WTC11 (cell line): ENCODE measurements at regions not wholly inside any gene's neighbourhood (a gene's known extent, or its start where the extent isn't known, plus 50 kb on each side); places are given as distances from the start of the nearest gene placed in this dataset.
"Not testable (repeated sequence)": the region's sequence is repeated elsewhere in the genome, so short reads cannot be mapped to it uniquely, and the experiment has no call there.

ENCODE experiments used
- ATAC-seq: fragments of 200-7000 bp; cut with Tn5 transposase; 2 replicates; pipeline ENCODE4 v1.10.0; 2021; ENCODE audit warnings: mild to moderate bottlenecking, moderate library complexity
- CTCF ChIA-PET: fragments of 300-600 bp; sonication (Branson Sonifier 250); formaldehyde crosslinking; loops from one replicate; lab custom pipeline; 2021; ENCODE audit warnings: antibody characterized with exemption; lab: Charles Lee
- POLR2A ChIA-PET: fragments of 350-600 bp; sonication (Branson Sonifier 250); formaldehyde crosslinking; loops from one replicate; lab custom pipeline; 2021; ENCODE audit warnings: antibody characterized with exemption; lab: Charles Lee
- DNase-seq: peaks from one replicate; pipeline ENCODE4 v3.0.0; 2021; ENCODE audit warnings: low spot score
- H3K27ac Mint-ChIP-seq: 2 replicates; pipeline ENCODE4 v1.8.0; 2021; ENCODE audit warnings: mixed read lengths
- H3K27me3 Mint-ChIP-seq: 2 replicates; pipeline ENCODE4 v1.8.0; 2021; ENCODE audit warnings: low read depth, mild to moderate bottlenecking, moderate library complexity, mixed read lengths
- H3K36me3 Mint-ChIP-seq: 2 replicates; pipeline ENCODE4 v1.8.0; 2021; ENCODE audit warnings: mixed read lengths
- H3K4me1 Mint-ChIP-seq: 2 replicates; pipeline ENCODE4 v1.8.0; 2022; ENCODE audit warnings: mixed read lengths
- H3K4me3 Mint-ChIP-seq: 2 replicates; pipeline ENCODE4 v1.8.0; 2021; ENCODE audit warnings: mild to moderate bottlenecking, moderate library complexity, mixed read lengths
- H3K9me3 Mint-ChIP-seq: 2 replicates; pipeline ENCODE4 v1.8.0; 2021; ENCODE audit warnings: mixed read lengths
- ETV6 ChIP-seq: sonication (generic); formaldehyde crosslinking; IDR thresholded peaks from 2 replicates; pipeline ENCODE4 v1.8.1; 2022; ENCODE audit warnings: mild to moderate bottlenecking, missing genetic modification reagents
- HMGA2 ChIP-seq: fragments of 250-450 bp; sonication (Bioruptor Pico); IDR thresholded peaks from 2 replicates; pipeline ENCODE4 v1.4.0; 2021; ENCODE audit warnings: mild to moderate bottlenecking, moderate library complexity
- IRF2 ChIP-seq: sonication (generic); formaldehyde crosslinking; IDR thresholded peaks from 2 replicates; pipeline ENCODE4 v1.8.0; 2022; ENCODE audit warnings: low read depth, missing genetic modification reagents, borderline replicate concordance
- MYBL2 ChIP-seq: sonication (generic); formaldehyde crosslinking; IDR thresholded peaks from 2 replicates; pipeline ENCODE4 v1.8.1; 2023; ENCODE audit warnings: mild to moderate bottlenecking, moderate library complexity, missing genetic modification reagents
- NFE2L1 ChIP-seq: sonication (generic); formaldehyde crosslinking; IDR thresholded peaks from 2 replicates; pipeline ENCODE4 v1.8.1; 2023; ENCODE audit warnings: missing genetic modification reagents
- NR1H2 ChIP-seq: sonication (generic); formaldehyde crosslinking; IDR thresholded peaks from 2 replicates; pipeline ENCODE4 v1.9.0; 2021; ENCODE audit warnings: mild to moderate bottlenecking, moderate library complexity, missing genetic modification reagents
- TF ChIP-seq, protein P1 (sequence below): sonication (generic); formaldehyde crosslinking; IDR thresholded peaks from 2 replicates; pipeline ENCODE4 v1.8.1; 2023; ENCODE audit warnings: mild to moderate bottlenecking, missing genetic modification reagents, moderate library complexity
- TF ChIP-seq, protein P2 (sequence below): sonication (generic); formaldehyde crosslinking; IDR thresholded peaks from 2 replicates; pipeline ENCODE4 v1.8.1; 2023; ENCODE audit warnings: mild to moderate bottlenecking, missing genetic modification reagents, moderate library complexity
- TF ChIP-seq, protein P3 (sequence below): fragments of 250-450 bp; sonication (Bioruptor Pico); IDR thresholded peaks from 2 replicates; pipeline ENCODE4 v1.9.0; 2021; ENCODE audit warnings: mild to moderate bottlenecking
- TF ChIP-seq, protein P4 (sequence below): sonication (generic); formaldehyde crosslinking; IDR thresholded peaks from 2 replicates; pipeline ENCODE4 v1.8.1; 2023; ENCODE audit warnings: mild to moderate bottlenecking, missing genetic modification reagents, borderline replicate concordance
- TF ChIP-seq, protein P5 (sequence below): sonication (generic); formaldehyde crosslinking; IDR thresholded peaks from 2 replicates; pipeline ENCODE4 v1.8.1; 2022; ENCODE audit warnings: low read depth, mild to moderate bottlenecking, moderate library complexity, missing genetic modification reagents, borderline replicate concordance
- TF ChIP-seq, protein P6 (sequence below): sonication (generic); formaldehyde crosslinking; conservative IDR thresholded peaks from 2 replicates; pipeline ENCODE4 v1.8.1; 2022; ENCODE audit warnings: mild to moderate bottlenecking, missing genetic modification reagents

DNA sequence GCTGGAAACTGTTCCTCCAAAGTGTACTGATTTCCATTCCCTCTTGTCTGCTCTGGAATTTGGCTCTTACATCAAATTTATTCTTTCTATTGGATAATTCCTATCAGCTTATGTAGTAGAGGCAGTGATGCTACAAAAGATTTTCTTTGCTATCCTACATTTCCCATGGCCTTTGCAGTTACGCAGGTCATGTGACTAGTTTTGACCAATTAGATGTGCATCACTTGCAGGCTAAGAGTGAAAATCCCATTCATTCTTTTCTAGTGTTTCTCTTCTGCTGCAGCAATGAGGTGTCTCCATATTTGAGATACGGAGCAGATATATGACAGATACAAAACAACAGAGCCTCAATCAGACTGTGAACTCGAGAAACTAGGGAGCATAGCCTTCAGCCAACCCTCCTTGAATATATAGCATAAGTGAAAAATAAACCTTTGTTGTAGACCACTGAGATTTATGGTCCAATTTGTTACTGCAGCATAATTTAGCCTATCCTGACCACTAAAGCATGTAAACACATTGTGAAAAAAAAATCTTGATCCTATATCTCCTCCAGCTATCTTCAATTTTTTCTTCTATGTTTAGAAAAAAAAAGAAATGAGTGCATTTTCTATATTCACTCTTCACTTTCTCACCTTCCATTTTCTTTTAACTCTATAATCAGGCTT is 102.0 kb downstream of the HNMT start:
- CTCF ChIA-PET = no interaction called here
- no peak overlapping the region for H3K27ac Mint-ChIP-seq

DNA sequence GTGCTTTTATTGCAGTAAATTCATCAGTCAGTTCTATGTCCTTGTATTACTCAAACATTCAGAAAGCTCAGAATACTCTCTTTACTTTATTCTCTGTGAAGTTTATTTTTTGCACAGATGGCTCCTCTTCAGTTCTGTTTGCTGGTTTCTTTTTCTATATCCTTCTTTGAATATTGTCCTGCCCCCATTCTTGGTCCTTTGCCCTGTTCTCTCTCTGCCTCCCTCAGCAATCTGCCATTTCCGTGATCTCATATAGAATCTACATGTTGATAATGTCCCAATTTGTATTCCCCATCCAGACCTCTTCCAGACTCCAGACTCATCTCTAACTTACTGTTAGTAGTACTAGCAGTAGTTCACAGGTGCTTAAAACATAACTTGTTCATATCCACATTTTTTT is 102.6 kb downstream of the HNMT start:
- ChIA-PET CTCF (no interaction called here), POLR2A (no interaction called here)
- H3K4me1 Mint-ChIP-seq = peaks cover under 1% of the 10 kb centered on the region

More for the DNA sequence above, 102.0 kb downstream of the HNMT start:
- TF ChIP-seq, protein P1, sequence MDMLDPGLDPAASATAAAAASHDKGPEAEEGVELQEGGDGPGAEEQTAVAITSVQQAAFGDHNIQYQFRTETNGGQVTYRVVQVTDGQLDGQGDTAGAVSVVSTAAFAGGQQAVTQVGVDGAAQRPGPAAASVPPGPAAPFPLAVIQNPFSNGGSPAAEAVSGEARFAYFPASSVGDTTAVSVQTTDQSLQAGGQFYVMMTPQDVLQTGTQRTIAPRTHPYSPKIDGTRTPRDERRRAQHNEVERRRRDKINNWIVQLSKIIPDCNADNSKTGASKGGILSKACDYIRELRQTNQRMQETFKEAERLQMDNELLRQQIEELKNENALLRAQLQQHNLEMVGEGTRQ (CRISPR knock-in tag) = peak; percentile 62
- no peak for TF ChIP-seq ETV6 (CRISPR knock-in tag)
- Mint-ChIP-seq H3K9me3 (no peaks in the 10 kb centered on the region), H3K4me1 (no peaks in the 10 kb centered on the region), H3K4me3 (no peak overlapping the region), H3K27me3 (peaks cover 9% of the 10 kb centered on the region), H3K36me3 (no peaks in the 10 kb centered on the region)
- ATAC-seq = no peak
- no peak for DNase-seq
- POLR2A ChIA-PET = no interaction called here

DNA sequence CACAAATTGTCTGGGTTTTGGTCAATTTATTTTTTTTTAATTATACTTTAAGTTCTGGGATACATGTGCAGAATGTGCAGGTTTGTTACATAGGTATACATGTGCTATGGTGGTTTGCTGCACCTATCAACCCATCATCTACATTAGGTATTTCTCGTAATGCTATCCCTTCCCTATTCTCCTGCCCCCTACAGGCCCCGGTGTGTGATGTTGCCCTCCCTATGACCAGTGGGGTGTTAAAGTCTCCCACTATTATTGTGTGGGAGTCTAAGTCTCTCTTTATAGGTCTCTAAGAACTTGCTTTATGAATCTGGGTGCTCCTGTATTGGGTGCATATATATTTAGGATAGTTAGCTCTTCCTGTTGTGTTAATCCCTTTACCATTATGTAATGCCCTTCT is 104.4 kb downstream of the HNMT start:
- ATAC-seq = peak; percentile 85
- CTCF ChIA-PET, H3K27ac Mint-ChIP-seq: not testable (repeated sequence)

More for the DNA sequence above, 102.6 kb downstream of the HNMT start:
- TF ChIP-seq NR1H2 (CRISPR knock-in tag) (no peak), IRF2 (CRISPR knock-in tag) (no peak), NFE2L1 (CRISPR knock-in tag) (no peak), HMGA2 (CRISPR knock-in tag) (no peak), MYBL2 (no peak)
- TF ChIP-seq, protein P2, sequence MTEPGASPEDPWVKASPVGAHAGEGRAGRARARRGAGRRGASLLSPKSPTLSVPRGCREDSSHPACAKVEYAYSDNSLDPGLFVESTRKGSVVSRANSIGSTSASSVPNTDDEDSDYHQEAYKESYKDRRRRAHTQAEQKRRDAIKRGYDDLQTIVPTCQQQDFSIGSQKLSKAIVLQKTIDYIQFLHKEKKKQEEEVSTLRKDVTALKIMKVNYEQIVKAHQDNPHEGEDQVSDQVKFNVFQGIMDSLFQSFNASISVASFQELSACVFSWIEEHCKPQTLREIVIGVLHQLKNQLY (CRISPR knock-in tag) = no peak
- TF ChIP-seq, protein P3, sequence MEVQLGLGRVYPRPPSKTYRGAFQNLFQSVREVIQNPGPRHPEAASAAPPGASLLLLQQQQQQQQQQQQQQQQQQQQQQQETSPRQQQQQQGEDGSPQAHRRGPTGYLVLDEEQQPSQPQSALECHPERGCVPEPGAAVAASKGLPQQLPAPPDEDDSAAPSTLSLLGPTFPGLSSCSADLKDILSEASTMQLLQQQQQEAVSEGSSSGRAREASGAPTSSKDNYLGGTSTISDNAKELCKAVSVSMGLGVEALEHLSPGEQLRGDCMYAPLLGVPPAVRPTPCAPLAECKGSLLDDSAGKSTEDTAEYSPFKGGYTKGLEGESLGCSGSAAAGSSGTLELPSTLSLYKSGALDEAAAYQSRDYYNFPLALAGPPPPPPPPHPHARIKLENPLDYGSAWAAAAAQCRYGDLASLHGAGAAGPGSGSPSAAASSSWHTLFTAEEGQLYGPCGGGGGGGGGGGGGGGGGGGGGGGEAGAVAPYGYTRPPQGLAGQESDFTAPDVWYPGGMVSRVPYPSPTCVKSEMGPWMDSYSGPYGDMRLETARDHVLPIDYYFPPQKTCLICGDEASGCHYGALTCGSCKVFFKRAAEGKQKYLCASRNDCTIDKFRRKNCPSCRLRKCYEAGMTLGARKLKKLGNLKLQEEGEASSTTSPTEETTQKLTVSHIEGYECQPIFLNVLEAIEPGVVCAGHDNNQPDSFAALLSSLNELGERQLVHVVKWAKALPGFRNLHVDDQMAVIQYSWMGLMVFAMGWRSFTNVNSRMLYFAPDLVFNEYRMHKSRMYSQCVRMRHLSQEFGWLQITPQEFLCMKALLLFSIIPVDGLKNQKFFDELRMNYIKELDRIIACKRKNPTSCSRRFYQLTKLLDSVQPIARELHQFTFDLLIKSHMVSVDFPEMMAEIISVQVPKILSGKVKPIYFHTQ (CRISPR knock-in tag) = no peak
- TF ChIP-seq, protein P4, sequence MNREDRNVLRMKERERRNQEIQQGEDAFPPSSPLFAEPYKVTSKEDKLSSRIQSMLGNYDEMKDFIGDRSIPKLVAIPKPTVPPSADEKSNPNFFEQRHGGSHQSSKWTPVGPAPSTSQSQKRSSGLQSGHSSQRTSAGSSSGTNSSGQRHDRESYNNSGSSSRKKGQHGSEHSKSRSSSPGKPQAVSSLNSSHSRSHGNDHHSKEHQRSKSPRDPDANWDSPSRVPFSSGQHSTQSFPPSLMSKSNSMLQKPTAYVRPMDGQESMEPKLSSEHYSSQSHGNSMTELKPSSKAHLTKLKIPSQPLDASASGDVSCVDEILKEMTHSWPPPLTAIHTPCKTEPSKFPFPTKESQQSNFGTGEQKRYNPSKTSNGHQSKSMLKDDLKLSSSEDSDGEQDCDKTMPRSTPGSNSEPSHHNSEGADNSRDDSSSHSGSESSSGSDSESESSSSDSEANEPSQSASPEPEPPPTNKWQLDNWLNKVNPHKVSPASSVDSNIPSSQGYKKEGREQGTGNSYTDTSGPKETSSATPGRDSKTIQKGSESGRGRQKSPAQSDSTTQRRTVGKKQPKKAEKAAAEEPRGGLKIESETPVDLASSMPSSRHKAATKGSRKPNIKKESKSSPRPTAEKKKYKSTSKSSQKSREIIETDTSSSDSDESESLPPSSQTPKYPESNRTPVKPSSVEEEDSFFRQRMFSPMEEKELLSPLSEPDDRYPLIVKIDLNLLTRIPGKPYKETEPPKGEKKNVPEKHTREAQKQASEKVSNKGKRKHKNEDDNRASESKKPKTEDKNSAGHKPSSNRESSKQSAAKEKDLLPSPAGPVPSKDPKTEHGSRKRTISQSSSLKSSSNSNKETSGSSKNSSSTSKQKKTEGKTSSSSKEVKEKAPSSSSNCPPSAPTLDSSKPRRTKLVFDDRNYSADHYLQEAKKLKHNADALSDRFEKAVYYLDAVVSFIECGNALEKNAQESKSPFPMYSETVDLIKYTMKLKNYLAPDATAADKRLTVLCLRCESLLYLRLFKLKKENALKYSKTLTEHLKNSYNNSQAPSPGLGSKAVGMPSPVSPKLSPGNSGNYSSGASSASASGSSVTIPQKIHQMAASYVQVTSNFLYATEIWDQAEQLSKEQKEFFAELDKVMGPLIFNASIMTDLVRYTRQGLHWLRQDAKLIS = no peak
- TF ChIP-seq, protein P5, sequence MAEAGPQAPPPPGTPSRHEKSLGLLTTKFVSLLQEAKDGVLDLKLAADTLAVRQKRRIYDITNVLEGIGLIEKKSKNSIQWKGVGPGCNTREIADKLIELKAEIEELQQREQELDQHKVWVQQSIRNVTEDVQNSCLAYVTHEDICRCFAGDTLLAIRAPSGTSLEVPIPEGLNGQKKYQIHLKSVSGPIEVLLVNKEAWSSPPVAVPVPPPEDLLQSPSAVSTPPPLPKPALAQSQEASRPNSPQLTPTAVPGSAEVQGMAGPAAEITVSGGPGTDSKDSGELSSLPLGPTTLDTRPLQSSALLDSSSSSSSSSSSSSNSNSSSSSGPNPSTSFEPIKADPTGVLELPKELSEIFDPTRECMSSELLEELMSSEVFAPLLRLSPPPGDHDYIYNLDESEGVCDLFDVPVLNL (CRISPR knock-in tag) = no peak
- TF ChIP-seq, protein P6, sequence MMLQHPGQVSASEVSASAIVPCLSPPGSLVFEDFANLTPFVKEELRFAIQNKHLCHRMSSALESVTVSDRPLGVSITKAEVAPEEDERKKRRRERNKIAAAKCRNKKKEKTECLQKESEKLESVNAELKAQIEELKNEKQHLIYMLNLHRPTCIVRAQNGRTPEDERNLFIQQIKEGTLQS (CRISPR knock-in tag) = no peak
- TF ChIP-seq, protein P1 (CRISPR knock-in tag) = no peak
- Mint-ChIP-seq H3K9me3 (no peaks in the 10 kb centered on the region), H3K36me3 (no peaks in the 10 kb centered on the region), H3K27me3 (peaks cover 9% of the 10 kb centered on the region), H3K4me3 (no peak overlapping the region), H3K27ac (no peak overlapping the region)
- ATAC-seq = no peak
- no peak for DNase-seq

DNA sequence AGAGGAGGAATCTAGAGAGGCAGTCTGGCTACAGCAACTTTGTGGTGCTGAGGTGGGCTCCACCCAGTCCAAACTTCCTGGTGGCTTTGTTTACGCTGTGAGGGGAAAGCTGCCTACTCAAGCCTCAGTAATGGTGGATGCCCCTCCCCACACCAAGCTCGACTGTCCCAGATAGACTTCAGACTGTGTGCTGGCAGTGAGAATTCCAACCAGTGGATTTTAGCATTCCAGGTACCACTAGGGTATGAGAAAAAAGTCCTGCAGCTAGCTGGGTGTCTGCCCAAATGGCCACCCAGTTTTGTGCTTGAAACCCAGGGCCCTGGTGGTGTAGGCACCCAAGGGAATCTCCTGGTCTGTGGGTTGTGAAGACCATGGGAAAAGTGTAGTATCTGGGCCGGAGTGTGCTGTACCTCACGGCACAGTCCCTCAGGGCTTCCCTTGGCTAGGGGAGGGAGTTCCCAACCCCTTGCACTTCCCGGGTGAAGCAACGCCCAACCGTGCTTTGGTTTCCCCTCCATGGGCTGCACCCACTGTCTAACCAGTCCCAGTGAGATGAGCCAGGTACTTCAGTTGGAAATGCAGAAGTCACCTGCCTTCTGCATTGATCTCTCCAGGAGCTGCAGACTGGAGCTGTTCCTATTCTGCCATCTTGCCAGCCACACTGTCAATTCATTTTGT is 106.9 kb downstream of the HNMT start:
- H3K4me1 Mint-ChIP-seq, H3K9me3 Mint-ChIP-seq, H3K36me3 Mint-ChIP-seq, H3K27me3 Mint-ChIP-seq, H3K4me3 Mint-ChIP-seq, DNase-seq, ATAC-seq, CTCF ChIA-PET, H3K27ac Mint-ChIP-seq, POLR2A ChIA-PET: not testable (repeated sequence)

More for the DNA sequence above, 104.4 kb downstream of the HNMT start:
- H3K36me3 Mint-ChIP-seq, H3K9me3 Mint-ChIP-seq, H3K4me1 Mint-ChIP-seq, H3K27me3 Mint-ChIP-seq, H3K4me3 Mint-ChIP-seq, POLR2A ChIA-PET: not testable (repeated sequence)
- DNase-seq = peak; percentile 30
